Fibroblast of upper back skin (primary cell): ENCODE measurements at regions not wholly inside any gene's neighbourhood (a gene's known extent, or its start where the extent isn't known, plus 50 kb on each side); places are given as distances from the start of the nearest gene placed in this dataset.

Experiments used
- DNase-seq: peaks from one replicate; pipeline ENCODE4 v3.0.0-alpha.2; 2013

DNA sequence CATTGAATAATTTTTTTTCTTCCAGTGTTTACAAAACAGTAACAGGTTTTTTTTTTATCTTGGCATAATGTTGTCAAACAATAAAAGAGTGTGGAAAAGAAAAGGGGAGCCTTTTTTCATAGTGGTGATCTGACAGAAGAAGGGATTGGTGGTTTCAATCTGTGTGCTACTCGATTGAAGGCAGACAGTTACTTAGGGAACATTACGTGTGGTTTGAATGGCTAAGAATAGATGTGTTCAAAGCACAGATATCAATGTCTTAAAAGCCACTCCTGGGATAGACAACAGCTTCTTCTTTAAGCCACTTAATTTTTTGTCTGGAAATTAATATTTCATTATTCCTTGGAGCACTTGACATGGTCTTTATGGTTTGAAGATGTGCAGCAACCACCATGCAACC lies 558.6 kb upstream of the ADGRL2 start:
- no peak for DNase-seq

DNA sequence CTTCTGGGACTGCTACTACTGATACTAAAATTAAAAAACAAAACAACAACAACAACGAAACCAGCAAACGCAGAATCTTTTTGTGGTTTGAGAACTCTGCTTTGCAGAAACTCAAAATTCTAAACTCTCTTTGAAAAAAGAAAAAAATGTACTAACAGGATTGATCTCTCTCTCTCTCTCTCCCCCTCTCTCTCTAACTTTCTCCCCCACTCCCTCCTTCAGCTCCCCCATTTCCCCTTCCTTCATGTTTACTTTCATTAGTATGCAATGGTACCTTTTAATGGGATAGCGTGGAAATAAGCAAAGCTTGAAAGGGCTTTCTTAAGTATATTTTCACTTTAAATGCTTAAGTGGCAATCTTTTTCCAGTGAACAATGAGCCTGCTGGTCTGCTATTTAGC lies 562.6 kb upstream of the ADGRL2 start:
- DNase-seq, result no peak

DNA sequence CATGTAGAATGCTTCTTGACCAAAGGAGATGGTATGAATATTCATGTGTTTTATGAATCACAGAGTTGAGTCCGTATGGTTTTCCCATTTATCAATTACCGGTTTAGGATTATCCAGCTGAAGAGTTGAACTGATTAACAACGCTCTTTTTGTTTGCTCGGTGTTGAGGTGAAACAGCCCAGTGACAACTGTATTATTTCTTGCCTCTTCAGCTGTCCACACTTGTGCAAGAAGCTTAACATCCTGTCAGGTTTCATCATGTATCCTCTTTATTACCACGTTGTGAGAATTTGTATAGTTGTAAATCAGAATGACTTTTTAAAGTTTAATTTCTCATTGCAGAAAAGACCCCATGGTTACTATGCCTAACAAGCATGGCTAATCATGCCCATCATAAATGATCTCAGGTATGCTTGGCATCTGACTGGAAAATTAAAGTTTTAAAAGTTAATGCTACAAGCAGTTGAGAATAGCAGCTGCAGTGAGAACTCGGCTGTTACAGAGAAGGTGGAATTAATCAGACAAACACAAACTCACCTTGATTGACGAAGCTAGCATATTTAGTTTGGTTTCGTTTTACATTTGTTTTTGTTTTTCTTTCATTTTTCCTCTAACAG lies 563.2 kb upstream of the ADGRL2 start:
- peak; percentile 14 for DNase-seq

DNA sequence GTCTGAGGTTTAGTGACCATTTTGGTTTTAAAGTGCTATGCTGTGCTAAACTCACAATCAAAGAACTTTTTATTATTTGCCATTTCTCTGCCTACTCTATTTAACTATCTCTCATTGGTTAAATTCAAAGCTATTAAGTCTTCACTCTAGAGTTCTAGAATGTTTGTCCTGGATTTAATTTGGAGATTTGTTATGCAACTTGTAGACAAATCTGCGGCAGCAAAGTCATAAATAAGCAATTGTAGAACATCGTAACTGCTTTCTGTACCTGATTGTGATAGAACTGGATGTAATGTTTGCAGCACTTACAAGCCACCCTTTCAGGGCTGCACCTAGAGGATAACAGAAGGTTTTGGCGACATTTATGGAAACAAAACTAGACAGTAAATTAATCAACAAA lies 566.5 kb upstream of the ADGRL2 start:
- DNase-seq, result no peak

DNA sequence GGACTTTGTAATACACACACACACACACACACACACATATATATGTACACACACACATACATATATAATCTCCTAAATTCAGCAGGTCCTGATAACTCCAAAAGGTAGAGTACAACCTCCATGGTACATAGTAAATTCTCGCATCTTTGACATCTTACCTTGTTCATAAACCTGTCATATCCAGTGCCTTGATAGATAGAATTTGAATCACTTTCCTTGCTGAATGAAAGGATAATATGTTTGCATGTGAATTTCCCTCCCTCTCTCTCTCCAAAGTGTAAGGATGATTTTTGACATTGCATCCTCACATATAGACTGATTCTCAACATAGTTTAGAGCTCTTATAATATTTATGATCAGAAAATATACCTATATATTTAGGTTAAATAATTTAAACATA lies 567.1 kb upstream of the ADGRL2 start:
- DNase-seq, result no peak

DNA sequence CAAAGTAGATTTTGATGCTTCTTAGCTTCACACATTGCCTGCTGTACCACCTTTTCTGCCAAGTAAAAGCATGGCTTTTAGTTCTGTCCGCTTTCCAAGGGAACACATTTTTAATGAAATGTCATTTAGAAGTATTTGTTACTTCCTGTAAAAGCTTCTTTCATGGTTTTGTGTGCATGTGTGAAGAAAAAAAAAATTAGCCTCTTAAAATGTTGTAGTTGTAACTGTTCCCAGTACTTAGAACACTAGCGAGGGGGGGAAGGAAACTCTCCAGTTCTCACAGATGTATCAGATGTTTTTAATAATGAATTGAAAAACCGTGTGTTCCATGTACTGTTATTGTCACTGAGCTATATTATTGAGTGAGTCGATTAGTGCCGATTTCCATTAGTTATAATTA lies 568.3 kb upstream of the ADGRL2 start:
- DNase-seq, result peak; percentile 39

DNA sequence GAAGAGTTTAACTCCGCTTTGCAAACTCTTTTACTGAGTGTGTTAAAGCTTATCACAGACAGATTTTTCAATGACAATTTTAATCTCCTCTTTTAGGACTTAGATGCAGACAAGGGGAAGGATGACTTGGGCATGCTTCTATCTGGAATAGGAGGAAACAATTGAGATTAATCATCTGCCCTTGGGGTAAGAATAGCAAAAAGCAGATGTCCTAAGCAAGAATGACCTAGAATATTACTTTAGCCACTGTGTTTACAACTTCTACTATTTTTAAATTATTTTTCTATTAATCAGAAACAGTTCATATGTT lies 569.0 kb upstream of the ADGRL2 start:
- DNase-seq, result peak; percentile 8

DNA sequence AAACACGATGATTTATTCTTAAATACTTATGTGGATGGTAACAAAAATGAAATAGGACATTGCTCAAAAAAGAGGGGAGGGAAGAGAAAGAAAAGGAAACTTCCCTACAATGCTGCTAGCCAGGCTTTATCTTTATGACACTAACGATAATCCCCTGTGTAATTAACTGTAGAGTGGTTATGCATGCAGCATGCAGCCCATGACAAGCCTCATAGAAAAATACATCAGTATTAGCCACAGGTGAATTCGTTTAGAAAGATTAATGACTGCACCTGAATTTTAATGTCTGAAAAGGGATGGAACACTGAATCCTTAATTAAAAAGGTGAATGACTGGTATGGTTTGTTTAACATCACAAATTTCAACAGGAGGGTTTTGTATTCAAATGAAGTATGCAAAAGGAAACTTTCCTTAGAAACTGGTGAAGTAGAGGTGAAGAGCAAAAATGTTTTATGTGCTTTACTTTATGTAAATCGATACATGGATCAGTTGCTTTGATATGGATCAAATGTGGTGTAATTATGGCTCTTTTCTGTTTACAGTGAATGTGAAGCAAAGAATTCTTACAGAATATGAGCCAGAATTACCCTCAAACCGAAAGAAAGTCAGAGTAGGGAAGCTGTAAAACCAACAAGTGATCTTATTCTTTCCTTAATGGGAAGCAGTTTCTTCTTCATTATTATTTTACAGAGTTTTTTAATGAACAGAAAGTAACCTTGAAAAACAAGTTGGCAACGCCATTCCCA lies 569.6 kb upstream of the ADGRL2 start:
- DNase-seq, result no peak

DNA sequence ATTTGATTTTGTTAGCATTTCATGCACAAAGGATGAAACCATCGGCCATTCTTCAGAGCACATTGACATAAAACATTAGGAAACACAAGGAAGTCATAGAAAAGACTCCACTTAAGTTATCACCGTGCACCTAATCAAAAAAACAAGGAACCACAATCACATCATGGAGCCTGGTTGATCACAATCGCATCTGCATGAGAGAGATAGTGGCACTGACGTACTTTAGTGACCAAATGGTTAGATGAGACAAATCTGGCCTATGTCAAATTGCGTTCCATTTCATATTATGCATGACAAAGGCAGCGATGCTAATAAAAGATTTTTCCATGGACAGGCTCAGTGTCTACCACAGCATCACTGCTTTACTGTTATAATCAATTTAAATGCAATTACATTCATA lies 571.8 kb upstream of the ADGRL2 start:
- DNase-seq, result no peak

DNA sequence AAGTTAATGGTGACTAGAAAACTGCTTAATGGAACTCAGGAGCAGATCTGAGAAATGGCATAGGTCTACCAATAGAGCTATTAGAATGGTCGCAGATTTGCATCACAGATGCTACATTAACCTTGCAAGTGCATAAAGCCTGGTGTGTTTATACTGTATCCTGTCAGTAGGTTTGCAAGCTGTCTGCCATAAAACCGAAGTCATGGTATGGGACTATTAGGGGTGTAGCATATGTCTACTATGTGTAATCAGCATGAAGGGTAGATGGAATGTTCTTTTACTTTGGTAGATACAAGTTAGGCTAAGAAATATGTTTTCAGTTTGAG lies 574.2 kb upstream of the ADGRL2 start:
- DNase-seq, result no peak

DNA sequence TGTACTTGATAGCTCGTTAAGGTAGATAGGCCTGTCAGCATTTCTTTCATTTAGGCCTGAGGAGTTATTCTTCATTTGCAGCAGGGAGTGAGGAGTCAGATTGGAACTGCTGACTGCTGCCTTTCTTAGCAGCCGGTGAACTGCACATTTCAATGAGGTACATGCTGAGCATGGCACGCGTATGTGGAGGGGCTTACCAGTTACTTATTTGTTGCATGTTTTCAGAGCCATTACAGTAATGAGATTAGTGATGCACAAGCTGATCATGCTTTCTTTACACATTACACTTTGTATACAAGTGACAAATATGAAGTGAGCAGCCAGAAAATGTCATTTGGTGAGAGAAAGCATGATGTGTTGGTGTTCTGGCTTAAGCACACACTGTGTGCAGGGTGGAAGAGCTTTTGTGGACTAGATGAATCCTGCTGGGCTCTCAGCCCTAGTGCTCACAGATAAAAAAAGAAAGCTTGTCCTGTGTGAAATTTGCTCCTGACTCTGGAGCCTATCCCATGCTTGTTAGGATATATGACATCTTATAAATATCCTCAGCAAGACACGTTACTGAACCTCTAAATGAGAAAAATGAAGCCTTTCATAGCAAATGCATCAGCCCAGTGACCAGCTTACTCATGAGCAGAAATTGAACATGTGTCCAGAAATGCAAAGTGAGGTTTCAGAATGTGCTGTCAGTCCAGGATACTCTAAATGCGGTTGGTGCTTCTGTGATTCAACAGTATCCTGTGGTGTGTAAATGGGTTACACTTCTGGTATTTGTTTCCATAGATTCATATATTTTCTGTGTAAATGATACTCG lies 574.7 kb upstream of the ADGRL2 start:
- DNase-seq, result peak; percentile 1

DNA sequence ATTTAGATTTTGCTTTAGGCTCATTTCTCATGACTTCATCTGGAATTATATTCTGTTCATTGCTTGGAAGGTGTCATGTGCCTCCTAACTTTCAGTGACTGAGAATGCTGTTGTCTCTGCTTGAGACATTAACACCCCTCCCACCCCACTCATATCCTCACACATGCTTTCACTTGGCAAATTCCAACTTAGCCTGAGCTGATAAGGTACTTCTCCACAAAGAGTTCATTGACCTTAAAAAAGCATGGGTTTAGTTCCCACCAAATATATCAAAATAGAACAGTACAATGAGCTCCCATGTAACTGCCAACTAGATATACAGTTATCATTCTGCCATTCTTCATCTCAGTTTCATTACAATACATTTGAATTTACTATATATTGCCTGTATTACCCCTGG lies 576.5 kb upstream of the ADGRL2 start:
- no peak for DNase-seq

DNA sequence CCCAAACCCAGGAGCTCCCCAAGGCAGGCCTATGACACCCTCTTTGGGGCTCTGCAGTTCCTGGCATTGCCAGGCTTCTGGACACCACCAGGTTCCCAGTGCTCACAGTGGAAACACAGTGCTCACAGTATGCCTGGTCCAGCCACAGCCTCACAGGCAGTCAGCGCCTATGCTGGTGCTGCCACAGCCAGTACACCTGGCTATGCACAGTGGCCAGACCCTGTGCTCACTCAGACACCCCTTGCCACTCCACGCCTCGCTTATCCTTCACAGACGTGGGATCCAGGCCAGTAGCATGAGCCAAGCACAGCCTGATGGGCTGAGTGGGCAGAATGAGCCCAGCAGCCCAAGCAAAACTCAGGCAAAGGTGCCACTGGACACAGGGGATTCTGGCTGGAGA lies 579.2 kb upstream of the ADGRL2 start:
- DNase-seq, result no peak

DNA sequence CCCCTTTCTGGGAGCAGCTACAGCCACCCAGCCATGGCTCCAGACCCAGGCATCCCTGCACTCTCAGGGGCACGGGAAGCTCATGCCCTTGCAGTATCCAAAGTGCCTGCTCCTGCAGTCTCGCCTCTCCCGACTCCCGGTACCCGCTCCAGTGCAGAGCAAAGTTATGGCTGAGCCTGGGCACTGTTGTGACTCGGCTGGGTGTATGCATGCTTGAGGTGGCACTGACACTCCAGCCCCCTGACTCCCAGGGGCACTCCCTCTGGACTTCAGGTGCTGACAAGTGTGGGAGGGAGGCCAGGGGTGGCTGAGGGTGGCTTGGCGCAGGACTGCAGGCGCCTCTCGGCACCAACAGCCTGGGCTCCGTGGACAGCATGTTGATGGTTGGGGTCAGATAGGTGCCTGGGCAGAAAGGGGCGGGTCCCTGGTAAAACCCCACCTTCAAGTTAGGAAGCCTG lies 580.1 kb upstream of the ADGRL2 start:
- DNase-seq, result no peak

DNA sequence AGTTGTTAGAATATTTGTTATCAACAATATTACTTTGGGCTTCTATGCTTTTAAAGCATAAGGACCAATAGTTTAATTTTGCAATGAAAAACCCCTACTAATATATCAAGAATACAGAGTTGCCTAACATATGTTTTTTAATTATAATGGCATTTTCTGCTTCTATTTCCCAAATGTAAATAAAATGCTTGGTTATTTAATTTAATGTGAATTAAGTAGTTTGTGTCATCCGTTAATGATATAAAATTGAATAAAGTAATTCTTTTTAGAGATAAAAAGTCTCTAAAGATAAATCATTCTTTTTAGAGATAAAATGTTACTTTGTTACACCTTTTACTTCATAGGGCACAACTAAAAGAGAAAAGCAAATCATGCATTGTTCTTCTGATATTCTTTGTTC lies 583.7 kb upstream of the ADGRL2 start:
- DNase-seq, result no peak

DNA sequence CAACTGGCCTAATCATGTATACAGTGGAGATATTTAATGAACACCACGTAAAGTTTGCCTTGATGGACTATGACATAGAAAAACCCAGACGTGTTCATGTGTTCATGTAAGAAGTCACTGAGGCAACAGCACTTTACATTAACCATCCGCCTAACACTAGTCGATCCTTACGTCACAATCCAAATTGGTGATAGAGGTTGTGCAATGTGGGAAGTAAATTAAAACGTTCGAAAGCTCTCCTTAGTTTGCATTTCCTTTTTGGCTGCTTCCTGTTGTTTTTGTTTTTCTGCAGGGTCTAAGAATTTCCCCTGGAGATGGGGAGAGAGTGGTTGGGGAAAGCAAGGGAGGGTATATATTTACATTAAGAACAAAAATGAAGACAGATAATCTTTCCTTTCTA lies 587.5 kb upstream of the ADGRL2 start:
- no peak for DNase-seq

DNA sequence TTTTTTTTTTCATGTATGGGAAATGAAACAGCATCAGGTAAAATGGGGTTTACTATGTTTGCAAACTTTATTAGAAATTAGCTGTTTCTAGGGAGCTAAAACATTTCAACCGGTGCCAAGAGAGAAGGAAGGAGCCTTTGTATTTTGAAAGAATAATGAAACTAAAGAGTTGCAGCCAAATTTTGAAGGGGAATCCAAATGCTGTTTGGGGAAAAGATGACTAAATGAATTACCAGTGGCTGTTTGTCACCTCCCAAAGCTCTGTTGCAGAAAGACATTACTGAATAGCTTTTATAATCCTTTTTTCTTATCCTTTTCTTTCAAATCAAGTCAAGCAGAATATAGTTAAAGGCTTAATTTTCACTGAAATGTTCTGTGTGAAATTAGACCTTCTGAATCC lies 591.3 kb upstream of the ADGRL2 start:
- no peak for DNase-seq

DNA sequence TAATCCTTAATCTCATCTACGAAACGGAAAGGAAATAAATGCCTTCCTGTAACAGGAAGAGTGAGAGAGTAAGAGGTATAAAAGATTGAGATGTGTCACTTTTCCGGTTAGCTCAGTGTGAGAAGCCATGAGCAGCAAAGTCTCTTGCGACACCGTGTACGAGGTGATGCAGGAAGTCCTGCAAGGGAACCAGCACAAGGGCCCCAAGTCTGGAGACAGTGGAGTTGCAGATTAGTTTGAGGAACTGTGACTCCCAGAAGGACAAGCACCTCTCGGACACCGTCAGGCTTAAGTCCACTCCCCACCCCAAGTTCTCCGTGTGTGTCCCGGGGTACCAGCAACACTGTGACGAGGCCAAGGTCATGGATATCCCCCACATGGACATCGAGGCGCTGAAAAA lies 592.3 kb upstream of the ADGRL2 start:
- DNase-seq, result no peak

DNA sequence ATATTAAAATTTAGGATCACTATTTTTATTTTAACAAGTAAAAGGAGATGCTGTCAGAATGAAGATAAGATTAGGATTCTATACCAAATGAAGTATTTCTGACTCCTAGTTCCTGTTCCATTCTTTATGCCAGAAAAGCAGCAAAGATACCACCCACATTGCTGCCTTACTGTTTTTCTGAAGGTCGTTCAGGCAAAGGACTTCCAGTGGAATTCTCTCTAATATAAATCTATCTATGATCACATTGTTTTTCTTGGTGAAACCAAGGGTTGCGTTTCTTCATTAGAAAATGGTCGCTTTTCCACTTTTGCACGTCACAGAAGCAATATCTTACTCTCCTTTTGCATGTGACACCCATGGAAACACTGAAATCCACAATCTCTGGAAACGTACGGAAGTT lies 594.8 kb upstream of the ADGRL2 start:
- no peak for DNase-seq

DNA sequence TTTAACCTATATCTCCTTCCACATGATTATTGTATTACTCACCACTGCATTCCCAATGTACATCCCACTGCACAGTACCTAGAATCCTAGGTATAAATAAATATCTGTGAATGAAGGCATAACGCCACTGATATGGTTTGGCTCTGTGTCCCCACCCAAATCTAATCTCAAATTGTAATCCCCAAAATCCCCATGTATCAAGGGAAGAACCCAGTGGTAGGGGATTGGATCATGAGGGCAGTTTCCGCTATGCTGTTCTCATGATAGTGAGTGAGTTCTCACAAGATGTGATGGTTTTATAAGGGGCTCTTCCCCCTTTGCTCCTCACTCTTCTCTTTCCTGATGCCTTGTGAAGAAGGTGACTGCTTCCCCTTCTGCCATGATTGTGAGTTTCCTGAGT lies 599.0 kb upstream of the ADGRL2 start:
- DNase-seq, result no peak

DNA sequence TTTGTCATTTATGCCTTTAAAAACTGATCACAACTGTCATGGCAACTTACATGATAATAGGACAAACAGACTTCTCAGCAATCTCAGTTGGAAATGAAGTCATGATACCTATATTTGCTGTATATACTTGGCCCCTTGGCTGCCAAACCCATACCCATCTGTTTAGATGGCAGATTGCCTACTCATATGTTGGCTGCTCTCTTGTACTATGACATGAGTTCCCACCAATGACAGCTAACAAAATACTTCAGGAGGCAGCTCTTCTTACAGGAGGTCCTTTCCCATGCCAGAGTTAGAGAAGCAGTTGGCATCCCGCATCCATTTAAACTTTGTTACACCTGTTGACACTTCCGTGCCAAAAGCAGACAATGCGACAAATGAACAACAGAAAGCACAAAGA lies 603.1 kb upstream of the ADGRL2 start:
- no peak for DNase-seq

DNA sequence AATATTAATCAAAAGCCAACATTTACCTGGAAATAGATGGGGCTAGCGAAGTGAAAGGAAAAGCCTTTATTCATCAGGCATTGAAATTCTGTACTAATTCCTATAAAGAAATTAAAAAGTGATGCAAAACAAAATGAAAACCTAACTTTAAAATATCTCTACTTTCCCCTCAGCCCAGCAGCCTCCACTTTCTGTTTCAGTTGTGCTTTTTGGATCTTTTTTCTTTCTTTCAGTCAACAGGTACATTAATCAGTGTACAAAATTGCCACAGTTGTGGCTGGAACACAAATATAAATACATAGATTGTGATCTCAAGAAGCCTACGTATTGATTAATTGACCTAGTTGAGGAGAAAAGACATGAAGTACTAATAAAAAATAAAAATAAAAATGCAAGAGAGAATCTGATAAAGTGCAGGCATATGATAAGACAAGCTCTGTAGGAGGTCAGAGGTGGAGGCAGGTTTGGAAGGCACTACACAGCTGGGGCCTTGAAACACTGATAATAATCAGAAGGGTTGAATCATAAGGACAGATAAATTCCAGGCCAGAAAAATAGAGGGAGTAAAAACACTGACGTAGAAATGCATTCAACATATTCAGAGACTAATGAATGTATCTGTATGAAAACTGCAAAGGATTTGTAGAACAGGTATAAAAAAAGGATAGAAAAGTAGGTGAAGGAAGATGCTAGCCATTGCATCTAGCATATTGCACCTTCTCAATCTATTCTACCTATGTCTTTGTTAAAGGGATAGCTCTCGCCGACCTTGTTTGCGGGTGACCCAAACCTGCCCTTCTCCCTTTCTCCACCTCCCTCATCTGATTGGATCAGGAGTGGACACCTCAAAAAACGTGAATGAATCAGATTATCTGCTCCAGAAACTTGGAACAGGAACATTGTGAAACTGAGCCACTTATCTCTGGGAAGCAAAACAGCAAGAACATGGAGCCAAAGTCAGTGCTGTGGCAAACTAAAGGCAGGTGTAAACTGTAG lies 607.8 kb upstream of the ADGRL2 start:
- DNase-seq, result no peak

DNA sequence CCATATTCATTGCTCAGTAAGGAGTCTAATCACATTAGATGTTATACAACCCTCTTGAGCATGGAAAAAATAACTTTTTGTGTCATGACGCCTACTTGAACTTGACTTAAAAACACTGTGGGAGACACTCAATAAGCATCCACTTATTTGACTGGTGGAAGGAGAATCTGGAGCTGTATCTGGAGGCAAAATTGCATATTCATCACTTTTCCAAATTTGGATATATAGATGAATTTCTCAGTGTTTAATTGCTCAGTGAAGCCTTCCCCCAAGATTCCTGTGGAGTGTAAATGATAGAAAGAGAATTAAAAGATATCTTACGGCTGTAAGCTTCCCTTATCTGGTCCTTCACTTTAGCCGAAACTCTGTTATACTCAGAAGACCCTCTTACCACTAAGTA lies 610.7 kb upstream of the ADGRL2 start:
- no peak for DNase-seq
